GM18870 (cell line): ENCODE measurements at regions not wholly inside any gene's neighbourhood (a gene's known extent, or its start where the extent isn't known, plus 50 kb on each side); places are given as distances from the start of the nearest gene placed in this dataset.
"Not testable (repeated sequence)": the region's sequence is repeated elsewhere in the genome, so short reads cannot be mapped to it uniquely, and the experiment has no call there.

ENCODE experiments used
- ATAC-seq: cut with Tn5 transposase; IDR thresholded peaks from one replicate; pipeline ENCODE4 v1.9.1; 2021; ENCODE audit warnings: moderate library complexity; ENCODE audit not compliant: unreplicated experiment

- ATAC-seq = no peak
These were observed 860.8 kb downstream of the TBC1D22A start for GRCh38 chr22:47623066-47623762.

GRCh38 chr22:47622541-47622940 is 860.1 kb downstream of the TBC1D22A start:
- no peak for ATAC-seq

GRCh38 chr22:47621253-47621652 is 858.8 kb downstream of the TBC1D22A start:
- ATAC-seq = no peak

- ATAC-seq = no peak
These were observed 857.9 kb downstream of the TBC1D22A start for GRCh38 chr22:47620391-47620790.

GRCh38 chr22:47619631-47620030 is 857.2 kb downstream of the TBC1D22A start:
- ATAC-seq = no peak

- no peak for ATAC-seq
These were observed 855.9 kb downstream of the TBC1D22A start for GRCh38 chr22:47618180-47619010.

- no peak for ATAC-seq
These were observed 854.7 kb downstream of the TBC1D22A start for GRCh38 chr22:47617186-47617585.

GRCh38 chr22:47616396-47617020 is 854.1 kb downstream of the TBC1D22A start:
- no peak for ATAC-seq

GRCh38 chr22:47615051-47615450 is 852.6 kb downstream of the TBC1D22A start:
- no peak for ATAC-seq

GRCh38 chr22:47613606-47614350 is 851.3 kb downstream of the TBC1D22A start:
- no peak for ATAC-seq

- ATAC-seq = not testable (repeated sequence)
These were observed 850.7 kb downstream of the TBC1D22A start for GRCh38 chr22:47613181-47613580.

- ATAC-seq = no peak
These were observed 850.0 kb downstream of the TBC1D22A start for GRCh38 chr22:47612311-47612910.

- ATAC-seq = no peak
These were observed 848.3 kb downstream of the TBC1D22A start for GRCh38 chr22:47610764-47611163.

- no peak for ATAC-seq
These were observed 847.8 kb downstream of the TBC1D22A start for GRCh38 chr22:47610281-47610680.

- ATAC-seq = no peak
These were observed 847.2 kb downstream of the TBC1D22A start for GRCh38 chr22:47609653-47610052.

GRCh38 chr22:47608421-47608820 is 846.0 kb downstream of the TBC1D22A start:
- no peak for ATAC-seq

GRCh38 chr22:47607486-47607885 is 845.0 kb downstream of the TBC1D22A start:
- no peak for ATAC-seq

- ATAC-seq = no peak
These were observed 844.0 kb downstream of the TBC1D22A start for GRCh38 chr22:47606426-47606825.

GRCh38 chr22:47605886-47606285 is 843.4 kb downstream of the TBC1D22A start:
- ATAC-seq = no peak

GRCh38 chr22:47605441-47605840 is 843.0 kb downstream of the TBC1D22A start:
- no peak for ATAC-seq

GRCh38 chr22:47604563-47604962 is 842.1 kb downstream of the TBC1D22A start:
- no peak for ATAC-seq
